AG10803 (cell line): ENCODE measurements at regions not wholly inside any gene's neighbourhood (a gene's known extent, or its start where the extent isn't known, plus 50 kb on each side); places are given as distances from the start of the nearest gene placed in this dataset.
A peak's percentile ranks its signal among the peaks of the same experiment; 100 is the strongest.
"Not testable (repeated sequence)": the region's sequence is repeated elsewhere in the genome, so short reads cannot be mapped to it uniquely, and the experiment has no call there.

Experiments used
- DNase-seq: peaks from one replicate; pipeline ENCODE4 v3.0.0; 2010; ENCODE audit warnings: low read depth
- H3K4me3 ChIP-seq: 2 replicates; pipeline ENCODE4 v1.5.1; 2011; ENCODE audit warnings: mild to moderate bottlenecking, low read length, control low read depth
- CTCF ChIP-seq: conservative IDR thresholded peaks from 2 replicates; pipeline ENCODE4 v1.5.1; 2011; ENCODE audit warnings: mild to moderate bottlenecking, low read length, control low read depth, inconsistent platforms

GRCh38 chr2:111668741-111669140 lies 215.3 kb downstream of the ANAPC1 start:
- DNase-seq = no peak
- no peak overlapping the region for H3K4me3 ChIP-seq

GRCh38 chr2:111669928-111670695 lies 213.9 kb downstream of the ANAPC1 start:
- DNase-seq = no peak
- H3K4me3 ChIP-seq = no peak overlapping the region
- TF ChIP-seq CTCF = no peak

More at GRCh38 chr2:111668741-111669140, 215.3 kb downstream of the ANAPC1 start:
- no peak for TF ChIP-seq CTCF

- no peak for TF ChIP-seq CTCF
- no peak overlapping the region for H3K4me3 ChIP-seq
- no peak for DNase-seq
These were observed 213.2 kb downstream of the ANAPC1 start for GRCh38 chr2:111670776-111671175.

GRCh38 chr2:111671426-111672150 lies 212.4 kb downstream of the ANAPC1 start:
- no peak overlapping the region for H3K4me3 ChIP-seq
- peak; percentile 70 for DNase-seq
- no peak for TF ChIP-seq CTCF

- not testable (repeated sequence) for H3K4me3 ChIP-seq, DNase-seq
These were observed 211.4 kb downstream of the ANAPC1 start for GRCh38 chr2:111672641-111673040.

- no peak overlapping the region for H3K4me3 ChIP-seq
These were observed 210.5 kb downstream of the ANAPC1 start for GRCh38 chr2:111673526-111673925.

More at GRCh38 chr2:111673526-111673925, 210.5 kb downstream of the ANAPC1 start:
- no peak for DNase-seq
- no peak for TF ChIP-seq CTCF
